NCI-H2081 treated with DMSO at 0.1 percent for 48 hours (cell line): ENCODE measurements at regions not wholly inside any gene's neighbourhood (a gene's known extent, or its start where the extent isn't known, plus 50 kb on each side); places are given as distances from the start of the nearest gene placed in this dataset.
"Not testable (repeated sequence)": the region's sequence is repeated elsewhere in the genome, so short reads cannot be mapped to it uniquely, and the experiment has no call there.

Experiments
- DNase-seq: peaks from one replicate; lab custom pipeline; 2025; lab: John Stamatoyannopoulos, UW

- DNase-seq: no peak
Measured at GRCh38 chr6:55058682-55059081, 115.6 kb upstream of the HCRTR2 start.

DNA sequence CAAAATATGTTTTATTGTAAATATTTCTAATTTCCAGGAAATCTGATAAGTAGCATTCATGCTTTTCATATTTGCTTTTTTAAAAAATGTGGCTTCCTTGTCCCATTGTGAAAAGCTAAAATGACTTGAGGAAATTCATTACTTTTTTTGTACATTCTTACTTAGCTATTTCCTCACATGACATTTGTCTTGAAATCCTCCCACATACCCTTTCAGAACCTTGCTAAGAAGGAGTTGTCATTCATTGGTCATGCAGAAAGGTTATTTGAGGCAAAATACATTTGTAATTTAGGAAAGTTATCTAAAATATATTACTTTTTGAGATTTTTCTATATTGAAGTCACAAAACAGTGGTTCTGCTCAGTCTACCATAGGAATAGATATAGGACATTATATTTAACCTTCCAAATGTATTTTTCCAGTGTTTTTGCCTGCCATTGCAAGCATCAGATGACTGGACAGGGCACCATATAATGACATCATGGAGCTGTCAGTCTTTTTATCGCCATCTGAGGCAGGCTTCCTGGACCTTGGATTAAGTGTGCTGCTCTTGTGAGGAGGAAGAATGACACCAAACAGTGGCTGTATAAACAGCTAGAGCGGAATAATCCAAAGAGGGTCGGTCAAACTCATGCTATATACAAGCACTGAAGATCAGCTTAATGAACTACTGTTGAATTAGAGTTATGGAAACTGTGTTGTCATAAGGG lies 109.4 kb upstream of the HCRTR2 start:
- DNase-seq: no peak

DNA sequence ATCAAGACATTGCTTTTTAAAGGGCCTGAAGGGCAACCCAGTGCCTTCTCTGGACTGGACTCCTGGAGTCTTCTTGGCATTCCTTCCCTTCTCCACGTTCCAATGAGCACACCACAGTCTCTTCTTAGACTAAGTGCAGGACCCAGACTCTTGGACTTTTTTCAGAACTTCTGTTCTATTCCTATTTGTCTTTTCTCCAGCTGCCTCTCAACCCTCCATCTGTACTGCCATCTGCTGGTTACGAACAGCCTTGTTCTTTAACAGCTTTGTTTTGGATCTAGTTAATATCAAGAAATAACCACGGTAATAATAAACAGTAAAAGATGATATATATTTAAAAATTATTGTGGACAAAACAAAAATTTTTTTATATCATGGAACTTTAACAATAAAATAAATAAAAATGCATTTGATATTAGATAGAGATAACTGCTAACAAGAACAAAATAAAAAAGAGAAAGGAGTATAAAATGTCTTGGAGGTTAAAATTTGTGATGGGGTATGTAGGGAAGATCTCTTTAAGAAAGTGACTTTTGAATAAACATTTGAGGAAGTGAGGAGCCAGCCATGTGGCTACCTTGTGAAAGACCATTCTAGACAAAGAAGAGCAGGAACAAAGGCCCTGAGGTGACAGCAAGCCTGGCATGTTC lies 105.1 kb upstream of the HCRTR2 start:
- no peak for DNase-seq

- no peak for DNase-seq
Measured at GRCh38 chr6:55082021-55082420, 92.3 kb upstream of the HCRTR2 start.

DNA sequence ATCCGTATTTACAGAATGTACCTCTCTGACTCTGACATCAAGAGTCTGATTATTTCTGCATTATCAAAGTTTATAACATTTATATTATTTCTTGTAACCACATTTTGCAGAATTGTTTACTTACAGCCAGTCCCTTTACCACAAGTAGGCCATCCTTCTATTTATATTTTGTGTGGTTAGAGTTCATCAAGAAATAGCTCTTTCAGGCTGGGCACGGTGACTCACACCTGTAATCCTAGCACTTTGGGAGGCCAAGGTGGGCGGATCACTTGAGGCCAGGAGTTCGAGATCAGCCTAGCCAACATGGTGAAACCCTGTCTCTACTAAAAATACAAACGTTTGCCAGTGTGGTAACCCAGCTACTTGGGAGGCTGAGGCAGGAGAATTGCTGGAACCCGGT lies 86.3 kb upstream of the HCRTR2 start:
- not testable (repeated sequence) for DNase-seq

DNA sequence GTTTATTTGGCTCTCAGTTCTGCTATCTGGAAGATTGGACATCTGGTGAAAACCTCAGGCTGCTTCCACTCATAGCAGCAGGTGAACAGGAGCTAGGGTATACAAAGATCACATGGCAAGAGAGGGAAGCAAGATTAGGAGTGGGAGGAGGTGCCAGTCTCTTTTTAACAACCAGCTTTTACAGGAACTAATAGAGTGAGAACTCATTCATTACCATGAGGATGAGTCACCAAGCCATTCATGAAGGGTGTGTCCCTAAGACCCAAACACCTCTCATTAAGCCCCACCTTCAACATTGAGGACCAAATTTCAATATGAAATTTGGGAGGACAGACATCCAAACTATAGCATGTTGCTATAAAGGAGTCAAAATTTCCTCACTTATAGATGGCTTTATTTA lies 85.4 kb upstream of the HCRTR2 start:
- DNase-seq: no peak

DNA sequence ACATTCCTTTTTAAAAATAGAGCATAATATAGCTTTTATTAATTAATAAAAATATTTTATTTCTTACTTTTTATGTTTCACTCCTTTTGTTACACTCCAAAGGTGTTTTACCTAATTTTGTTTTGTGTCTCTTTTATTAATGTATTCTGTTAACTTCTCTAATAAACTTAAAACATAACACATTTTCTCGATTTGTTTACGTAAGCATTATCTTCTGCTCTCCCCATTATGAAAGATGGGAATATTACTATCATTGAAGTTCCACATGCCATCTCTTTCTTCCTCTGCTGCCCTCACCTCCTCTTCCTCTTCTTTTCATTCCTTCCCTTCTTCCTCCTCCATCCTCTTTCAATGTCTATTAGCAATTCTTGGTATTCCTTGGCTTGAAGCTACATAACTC lies 85.0 kb upstream of the HCRTR2 start:
- DNase-seq: no peak

DNA sequence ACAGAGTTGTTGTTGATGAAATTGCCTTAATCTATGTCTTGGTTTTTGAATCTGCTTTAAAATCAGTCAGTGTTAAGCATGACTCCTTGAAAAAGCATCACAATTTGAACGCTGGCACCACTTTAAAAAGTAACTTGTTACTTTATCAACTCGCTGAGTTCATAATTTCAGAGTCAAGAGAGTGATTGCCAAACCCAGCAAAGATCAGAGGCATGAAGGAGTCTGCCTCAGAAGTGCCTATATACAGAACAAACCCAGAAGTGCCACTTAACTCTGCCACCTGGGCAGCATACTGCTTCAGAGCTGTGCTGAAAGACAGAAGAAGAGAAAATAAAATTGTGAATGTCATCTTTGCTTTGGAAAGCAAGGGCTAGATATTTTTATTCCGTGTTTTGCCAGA lies 73.6 kb upstream of the HCRTR2 start:
- no peak for DNase-seq

DNA sequence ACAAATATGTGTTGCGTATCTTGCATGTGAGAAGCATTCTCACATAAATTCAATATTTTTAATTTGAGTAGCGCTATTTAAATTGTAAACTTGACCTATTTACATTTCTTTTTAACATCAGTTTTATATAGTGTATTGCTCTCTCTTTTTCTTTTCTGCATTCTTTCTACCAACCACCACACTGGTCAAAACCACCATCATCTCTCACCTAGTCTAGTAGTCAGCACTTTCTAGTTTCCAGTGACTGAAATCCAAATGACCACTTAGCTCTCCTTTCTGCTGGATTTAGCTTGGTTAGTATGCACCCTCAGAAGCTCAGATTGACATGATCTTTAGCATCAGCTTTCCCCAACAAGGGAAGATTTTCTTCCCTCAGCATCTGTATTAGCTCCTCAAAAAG lies 73.2 kb upstream of the HCRTR2 start:
- no peak for DNase-seq

DNA sequence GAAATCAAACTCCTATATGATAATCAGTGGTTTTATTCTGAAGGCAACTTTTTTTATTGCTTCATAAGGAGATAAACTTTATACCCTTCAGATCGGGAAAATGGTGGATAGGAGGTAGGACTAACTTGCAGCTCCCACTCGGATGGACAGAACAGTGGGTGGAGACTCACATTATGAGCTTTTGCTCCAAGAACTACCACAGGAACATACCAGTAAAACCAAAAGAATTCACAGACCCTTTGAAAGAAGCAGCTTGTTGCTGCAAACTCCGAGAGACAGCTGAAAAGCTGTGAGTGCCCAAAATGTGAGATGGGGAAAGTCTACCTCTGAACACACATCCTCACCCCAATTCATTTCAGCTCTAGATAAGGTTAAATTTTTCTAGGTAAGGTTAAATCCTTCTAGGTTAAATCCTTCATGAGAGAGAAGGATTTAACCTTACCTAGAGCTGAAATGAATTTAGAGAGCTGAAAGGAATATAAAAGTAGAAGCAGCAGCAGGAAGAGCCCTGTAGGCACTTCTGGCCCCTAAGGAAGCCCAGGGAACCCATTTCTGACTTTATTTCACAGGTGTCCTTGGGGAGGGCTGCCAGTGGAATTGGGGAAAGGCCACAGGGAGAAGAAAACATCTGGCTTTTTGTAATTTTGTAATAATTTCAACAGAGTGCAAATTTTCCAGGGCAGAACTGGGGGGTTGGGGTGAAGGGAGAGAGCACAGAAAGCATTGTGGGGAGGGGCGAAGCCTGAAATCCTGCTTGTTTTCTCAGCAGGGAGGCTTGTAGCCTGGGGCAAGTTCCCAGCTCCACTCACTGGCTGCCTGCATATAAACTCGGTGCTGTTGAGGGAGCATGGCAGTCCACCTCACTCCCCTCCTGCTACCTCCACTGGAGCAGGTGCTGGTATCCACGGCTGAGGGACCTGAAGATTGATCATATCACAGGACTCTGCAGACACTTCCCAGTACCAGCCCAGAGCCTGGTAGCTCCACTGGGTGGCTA lies 65.9 kb upstream of the HCRTR2 start:
- no peak for DNase-seq

- DNase-seq: no peak
Measured at GRCh38 chr6:55117267-55117666, 57.0 kb upstream of the HCRTR2 start.

DNA sequence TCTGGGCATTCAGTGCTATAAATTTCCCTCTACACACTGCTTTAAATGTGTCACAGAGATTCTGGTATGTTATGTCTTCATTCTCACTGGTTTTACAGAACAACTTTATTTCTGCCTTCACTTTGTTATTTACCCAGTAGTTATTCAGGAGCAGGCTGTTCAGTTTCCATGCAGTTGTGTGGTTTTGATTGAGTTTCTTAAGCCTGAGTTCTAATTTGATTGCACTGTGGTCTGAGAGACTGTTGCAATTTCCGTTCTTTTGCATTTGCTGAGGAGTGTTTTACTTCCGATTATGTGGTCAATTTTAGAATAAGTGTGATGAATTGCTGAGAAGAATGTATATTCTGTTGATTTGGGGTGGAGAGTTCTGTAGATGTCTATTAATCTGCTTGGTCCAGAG lies 50.1 kb upstream of the HCRTR2 start:
- not testable (repeated sequence) for DNase-seq
